Karpas-422 (cell line): ENCODE measurements at regions not wholly inside any gene's neighbourhood (a gene's known extent, or its start where the extent isn't known, plus 50 kb on each side); places are given as distances from the start of the nearest gene placed in this dataset.

ENCODE experiments used
- DNase-seq: peaks from one replicate; pipeline ENCODE4 v3.0.0-alpha.2; 2015
- H2AFZ ChIP-seq: fragments of 200-600 bp; sonication (generic); 2 replicates; pipeline ENCODE4 v1.6.1; 2014; ENCODE audit warnings: antibody characterized with exemption, low read length, mixed read lengths
- H3K27ac ChIP-seq: fragments of 200-600 bp; sonication (generic); 2 replicates; pipeline ENCODE4 v1.5.1; 2014; ENCODE audit warnings: mild to moderate bottlenecking, low read length, moderate library complexity
- H3K27me3 ChIP-seq: fragments of 200-600 bp; sonication (generic); 2 replicates; pipeline ENCODE4 v1.6.1; 2014; ENCODE audit warnings: low read length, mixed read lengths
- H3K36me3 ChIP-seq: fragments of 200-600 bp; sonication (generic); 2 replicates; pipeline ENCODE4 v1.6.1; 2014; ENCODE audit warnings: low read length, mixed read lengths; ENCODE audit not compliant: insufficient read depth
- H3K4me1 ChIP-seq: fragments of 200-600 bp; sonication (generic); 2 replicates; pipeline ENCODE4 v1.6.1; 2014; ENCODE audit warnings: mild to moderate bottlenecking, low read length, mixed read lengths
- H3K4me2 ChIP-seq: fragments of 200-600 bp; sonication (generic); 2 replicates; pipeline ENCODE4 v1.6.1; 2014; ENCODE audit warnings: low read length, low read depth, mild to moderate bottlenecking; ENCODE audit not compliant: poor library complexity, severe bottlenecking
- H3K4me3 ChIP-seq: fragments of 200-600 bp; sonication (generic); 2 replicates; pipeline ENCODE4 v1.5.1; 2014; ENCODE audit warnings: mild to moderate bottlenecking, antibody characterized with exemption, low read length, mixed read lengths
- H3K79me2 ChIP-seq: fragments of 200-600 bp; sonication (generic); 2 replicates; pipeline ENCODE4 v1.6.1; 2014; ENCODE audit warnings: mild to moderate bottlenecking, low read length, mixed read lengths
- H3K9ac ChIP-seq: fragments of 200-600 bp; sonication (generic); 2 replicates; pipeline ENCODE4 v1.6.0; 2014; ENCODE audit warnings: low read length
- H3K9me2 ChIP-seq: fragments of 200-600 bp; sonication (generic), shearing (Covaris generic); replicated peaks from 2 replicates; pipeline ENCODE4 v1.6.0; 2014; ENCODE audit warnings: mild to moderate bottlenecking, low read length, moderate library complexity; ENCODE audit not compliant: insufficient read depth
- H3K9me3 ChIP-seq: fragments of 300-700, 200-600 bp; sonication (generic); 2 replicates; pipeline ENCODE4 v1.6.1; 2014; ENCODE audit warnings: low read length, mixed read lengths
- H4K20me1 ChIP-seq: fragments of 200-600 bp; sonication (generic); 2 replicates; pipeline ENCODE4 v1.6.1; 2014; ENCODE audit warnings: mild to moderate bottlenecking, antibody characterized with exemption, low read length, low read depth; ENCODE audit not compliant: insufficient read depth

- Histone ChIP-seq H3K27ac (no peak overlapping the region), H3K9me3 (no peaks in the 10 kb centered on the region), H3K79me2 (no peaks in the 10 kb centered on the region), H3K4me1 (no peaks in the 10 kb centered on the region), H2AFZ (no peak overlapping the region), H3K27me3 (no peaks in the 10 kb centered on the region), H3K4me2 (no peak overlapping the region), H3K36me3 (no peaks in the 10 kb centered on the region), H4K20me1 (no peaks in the 10 kb centered on the region), H3K4me3 (no peak overlapping the region), H3K9ac (no peak overlapping the region), H3K9me2 (no peaks in the 10 kb centered on the region)
- DNase-seq, result no peak
These were observed 490.7 kb upstream of the SULF2 start for GRCh38 chr20:48276021-48276342.

- Histone ChIP-seq H4K20me1 (no peaks in the 10 kb centered on the region), H3K9me3 (no peaks in the 10 kb centered on the region), H3K27me3 (no peaks in the 10 kb centered on the region), H3K27ac (no peak overlapping the region), H3K4me1 (no peaks in the 10 kb centered on the region), H3K36me3 (no peaks in the 10 kb centered on the region), H3K4me2 (no peak overlapping the region), H3K4me3 (no peak overlapping the region), H3K9ac (no peak overlapping the region), H3K9me2 (no peaks in the 10 kb centered on the region), H2AFZ (no peak overlapping the region), H3K79me2 (no peaks in the 10 kb centered on the region)
- DNase-seq, result no peak
These were observed 490.2 kb upstream of the SULF2 start for GRCh38 chr20:48275286-48276020.

- no peak overlapping the region for H3K9ac ChIP-seq
- no peak for DNase-seq
- H3K4me1 ChIP-seq, result no peaks in the 10 kb centered on the region
- no peak overlapping the region for H3K4me2 ChIP-seq
- H3K4me3 ChIP-seq, result no peak overlapping the region
- no peaks in the 10 kb centered on the region for H3K79me2 ChIP-seq
- no peak overlapping the region for H3K27ac ChIP-seq
- H3K27me3 ChIP-seq, result no peaks in the 10 kb centered on the region
- H3K36me3 ChIP-seq, result no peaks in the 10 kb centered on the region
- H4K20me1 ChIP-seq, result no peaks in the 10 kb centered on the region
- H3K9me3 ChIP-seq, result no peaks in the 10 kb centered on the region
- no peak overlapping the region for H2AFZ ChIP-seq
- H3K9me2 ChIP-seq, result no peaks in the 10 kb centered on the region
These were observed 488.6 kb upstream of the SULF2 start for GRCh38 chr20:48273843-48274242.

GRCh38 chr20:48270885-48271284 is 485.6 kb upstream of the SULF2 start:
- H3K9ac ChIP-seq, result no peak overlapping the region
- no peaks in the 10 kb centered on the region for H3K9me3 ChIP-seq
- H3K4me1 ChIP-seq, result no peaks in the 10 kb centered on the region
- H2AFZ ChIP-seq, result no peak overlapping the region
- DNase-seq, result no peak
- no peaks in the 10 kb centered on the region for H4K20me1 ChIP-seq
- no peak overlapping the region for H3K4me2 ChIP-seq
- H3K79me2 ChIP-seq, result no peaks in the 10 kb centered on the region
- H3K27me3 ChIP-seq, result no peaks in the 10 kb centered on the region
- no peak overlapping the region for H3K4me3 ChIP-seq
- no peaks in the 10 kb centered on the region for H3K36me3 ChIP-seq
- H3K27ac ChIP-seq, result no peak overlapping the region
- no peaks in the 10 kb centered on the region for H3K9me2 ChIP-seq

GRCh38 chr20:48267860-48268633 is 482.8 kb upstream of the SULF2 start:
- DNase-seq, result no peak
- no peak overlapping the region for H3K4me3 ChIP-seq
- H3K27ac ChIP-seq, result no peak overlapping the region
- no peaks in the 10 kb centered on the region for H4K20me1 ChIP-seq
- H3K9me3 ChIP-seq, result no peaks in the 10 kb centered on the region
- no peak overlapping the region for H3K4me2 ChIP-seq
- H2AFZ ChIP-seq, result no peak overlapping the region
- no peak overlapping the region for H3K9ac ChIP-seq
- no peaks in the 10 kb centered on the region for H3K9me2 ChIP-seq
- H3K27me3 ChIP-seq, result no peaks in the 10 kb centered on the region
- no peaks in the 10 kb centered on the region for H3K36me3 ChIP-seq
- H3K4me1 ChIP-seq, result no peaks in the 10 kb centered on the region
- H3K79me2 ChIP-seq, result no peaks in the 10 kb centered on the region

GRCh38 chr20:48266571-48266970 is 481.3 kb upstream of the SULF2 start:
- no peaks in the 10 kb centered on the region for H3K36me3 ChIP-seq
- no peak overlapping the region for H3K27ac ChIP-seq
- no peak overlapping the region for H3K4me2 ChIP-seq
- no peak overlapping the region for H3K9ac ChIP-seq
- no peaks in the 10 kb centered on the region for H4K20me1 ChIP-seq
- no peaks in the 10 kb centered on the region for H3K9me2 ChIP-seq
- no peaks in the 10 kb centered on the region for H3K4me1 ChIP-seq
- DNase-seq, result no peak
- H3K27me3 ChIP-seq, result no peaks in the 10 kb centered on the region
- H2AFZ ChIP-seq, result no peak overlapping the region
- no peaks in the 10 kb centered on the region for H3K79me2 ChIP-seq
- H3K4me3 ChIP-seq, result no peak overlapping the region
- no peaks in the 10 kb centered on the region for H3K9me3 ChIP-seq

GRCh38 chr20:48265791-48266190 is 480.5 kb upstream of the SULF2 start:
- no peak overlapping the region for H3K4me2 ChIP-seq
- H4K20me1 ChIP-seq, result no peaks in the 10 kb centered on the region
- H3K27me3 ChIP-seq, result no peaks in the 10 kb centered on the region
- no peaks in the 10 kb centered on the region for H3K79me2 ChIP-seq
- H3K36me3 ChIP-seq, result no peaks in the 10 kb centered on the region
- no peak for DNase-seq
- no peaks in the 10 kb centered on the region for H3K9me3 ChIP-seq
- H3K9ac ChIP-seq, result no peak overlapping the region
- no peaks in the 10 kb centered on the region for H3K9me2 ChIP-seq
- no peak overlapping the region for H3K27ac ChIP-seq
- no peak overlapping the region for H3K4me3 ChIP-seq
- H3K4me1 ChIP-seq, result no peaks in the 10 kb centered on the region
- no peak overlapping the region for H2AFZ ChIP-seq

DNA sequence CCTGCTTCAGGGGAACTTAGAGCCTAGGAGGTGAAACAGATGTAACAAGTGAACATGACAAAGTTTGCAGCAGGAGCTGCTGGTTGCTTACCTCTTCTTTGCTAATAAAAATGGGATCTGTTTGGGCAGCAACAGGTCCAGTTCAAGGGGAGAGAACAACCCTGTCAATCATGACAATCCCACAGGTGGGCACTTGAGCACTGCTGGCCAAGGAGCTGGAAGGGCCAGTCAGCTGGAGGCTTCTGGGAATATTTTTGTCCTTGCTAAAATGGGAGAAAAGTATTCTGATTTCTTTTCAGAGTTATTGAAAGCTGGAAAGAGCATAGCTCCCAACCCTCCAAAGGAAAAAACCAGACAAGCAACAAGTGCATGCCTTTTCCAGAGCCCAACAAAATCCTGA is 477.7 kb upstream of the SULF2 start:
- Histone ChIP-seq H3K4me3 (no peak overlapping the region), H3K9me3 (no peaks in the 10 kb centered on the region), H3K27me3 (no peaks in the 10 kb centered on the region), H3K9ac (no peak overlapping the region), H3K79me2 (no peaks in the 10 kb centered on the region), H3K4me1 (no peaks in the 10 kb centered on the region), H2AFZ (no peak overlapping the region), H4K20me1 (no peaks in the 10 kb centered on the region), H3K4me2 (no peak overlapping the region), H3K27ac (no peak overlapping the region), H3K36me3 (no peaks in the 10 kb centered on the region), H3K9me2 (no peaks in the 10 kb centered on the region)
- DNase-seq, result no peak
